Kidney tubule cell (primary cell): ENCODE measurements at regions not wholly inside any gene's neighbourhood (a gene's known extent, or its start where the extent isn't known, plus 50 kb on each side); places are given as distances from the start of the nearest gene placed in this dataset.

Source experiments
- DNase-seq: peaks from one replicate; pipeline ENCODE4 v3.0.0-alpha.2; 2018; ENCODE audit warnings: low spot score

DNA sequence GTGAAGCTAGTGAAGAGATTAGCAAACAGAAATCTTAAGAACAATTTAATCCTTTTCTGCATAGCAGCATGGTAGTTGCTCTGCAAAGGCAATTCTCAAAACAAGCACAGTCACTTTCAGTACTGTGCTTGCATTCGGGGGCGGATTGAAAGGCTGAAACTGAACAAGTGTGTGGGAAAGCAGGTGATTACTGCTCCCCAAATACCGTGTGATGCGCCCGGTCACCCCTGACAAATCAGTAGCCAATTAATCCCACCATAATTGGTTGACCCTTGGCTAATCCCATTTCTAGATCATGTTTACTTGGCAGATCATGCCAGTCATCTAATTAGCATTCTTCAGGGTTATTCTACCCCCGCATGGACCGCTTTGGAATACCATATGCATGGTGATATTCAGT is 76.5 kb upstream of the ADRB1 start:
- DNase-seq, result no peak

GRCh38 chr10:113970641-113971040 is 73.0 kb upstream of the ADRB1 start:
- DNase-seq, result no peak

GRCh38 chr10:113971349-113971973 is 72.2 kb upstream of the ADRB1 start:
- DNase-seq, result no peak

DNA sequence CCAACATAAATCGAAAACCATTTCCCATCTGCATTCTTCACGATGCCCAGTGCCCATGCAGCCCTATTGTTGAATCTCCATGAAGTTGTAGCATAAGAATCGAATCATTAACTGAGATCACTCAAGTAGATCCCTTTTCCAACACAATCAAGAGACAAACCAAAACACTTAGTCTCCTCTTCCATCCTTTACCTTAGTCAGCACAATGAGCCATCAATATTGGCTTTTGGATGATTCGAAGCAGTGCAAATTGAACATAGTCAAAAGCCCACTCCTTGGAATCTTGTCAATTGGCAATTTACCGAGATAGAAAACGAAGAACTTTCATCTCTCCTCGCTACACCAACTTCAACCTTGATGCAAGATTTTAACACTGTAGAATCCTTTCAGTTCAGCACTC is 66.5 kb upstream of the ADRB1 start:
- DNase-seq, result no peak

- DNase-seq, result no peak
These were observed 64.9 kb upstream of the ADRB1 start for GRCh38 chr10:113978802-113979201.

DNA sequence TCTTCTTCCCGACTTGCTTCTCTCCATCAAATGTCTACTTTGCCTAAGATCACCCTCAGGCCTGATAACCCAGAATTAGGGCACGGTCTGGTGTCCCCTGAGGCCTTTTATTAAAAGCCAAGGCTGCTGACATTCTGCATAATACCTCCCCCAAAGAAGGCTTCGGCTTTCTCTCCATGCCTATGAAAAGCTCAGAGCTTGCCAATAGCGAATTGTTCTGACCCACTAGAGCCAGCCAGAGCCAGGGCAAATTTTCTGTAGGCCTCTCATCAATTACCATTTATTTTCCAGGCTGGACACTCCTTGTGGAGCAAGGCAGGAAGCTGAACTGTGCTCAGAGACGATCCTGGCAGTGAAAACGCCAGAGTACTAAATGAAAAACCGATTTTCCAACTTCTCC is 64.3 kb upstream of the ADRB1 start:
- no peak for DNase-seq

DNA sequence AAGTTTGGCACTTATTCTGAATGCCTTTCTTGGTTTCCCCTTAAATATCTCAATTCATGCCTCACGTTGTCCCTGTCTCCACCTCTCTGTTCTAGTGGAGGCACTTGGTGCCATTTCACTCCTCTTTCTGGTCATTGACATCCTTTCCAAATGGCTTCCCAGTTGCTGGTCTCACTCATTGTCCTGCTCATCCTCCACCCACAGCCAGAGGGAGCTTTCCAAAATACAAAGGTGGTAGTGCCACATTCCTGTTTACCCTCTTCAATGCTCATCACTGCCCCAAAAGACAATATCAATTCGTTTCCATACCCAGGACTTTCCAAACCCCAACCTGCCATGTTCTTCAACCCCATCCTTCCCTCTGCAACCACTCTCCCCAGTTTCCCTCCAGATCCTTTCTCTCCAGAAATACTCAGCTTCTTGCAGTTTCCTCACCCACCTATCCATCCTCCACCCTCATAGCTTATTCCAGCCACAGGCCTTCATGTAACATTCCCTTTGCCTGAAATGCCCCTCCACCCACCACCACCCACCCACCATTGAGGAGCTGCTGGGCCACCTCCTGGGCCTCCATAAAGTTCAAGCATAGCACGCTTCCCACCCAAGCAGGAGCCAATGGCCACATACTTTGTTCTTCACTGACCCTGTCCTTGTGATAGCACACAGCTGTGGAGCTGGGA is 63.1 kb upstream of the ADRB1 start:
- no peak for DNase-seq

GRCh38 chr10:113982296-113982695 is 61.4 kb upstream of the ADRB1 start:
- no peak for DNase-seq

GRCh38 chr10:113982769-113983168 is 60.9 kb upstream of the ADRB1 start:
- peak; percentile 8 for DNase-seq

- DNase-seq, result no peak
These were observed 60.1 kb upstream of the ADRB1 start for GRCh38 chr10:113983552-113983951.

DNA sequence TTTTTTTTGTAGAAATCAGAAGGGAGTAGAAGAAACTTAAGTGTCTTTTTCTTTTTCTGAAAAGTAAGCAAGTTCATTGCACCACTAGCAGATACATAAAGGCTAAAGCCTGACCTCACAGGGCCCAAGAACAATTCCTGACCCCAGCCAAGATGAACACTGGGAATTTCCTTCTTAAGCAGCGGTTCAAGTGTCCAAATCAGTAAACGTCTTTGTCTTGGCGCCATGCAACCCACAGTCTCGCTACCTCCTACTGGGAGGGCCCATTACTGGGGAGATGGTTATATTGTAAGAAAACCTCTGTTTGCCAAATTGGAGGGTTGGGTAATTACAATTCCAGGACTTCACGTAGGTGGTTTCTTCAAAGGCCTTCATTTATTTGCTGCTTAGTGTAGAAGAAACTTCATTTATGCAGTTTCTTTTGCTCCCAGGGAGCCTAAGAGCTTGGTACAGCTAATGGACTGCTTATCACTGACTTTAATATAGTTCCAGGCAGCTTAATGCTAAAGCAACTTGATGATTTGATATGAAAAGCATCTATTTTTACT is 58.3 kb upstream of the ADRB1 start:
- DNase-seq, result no peak

DNA sequence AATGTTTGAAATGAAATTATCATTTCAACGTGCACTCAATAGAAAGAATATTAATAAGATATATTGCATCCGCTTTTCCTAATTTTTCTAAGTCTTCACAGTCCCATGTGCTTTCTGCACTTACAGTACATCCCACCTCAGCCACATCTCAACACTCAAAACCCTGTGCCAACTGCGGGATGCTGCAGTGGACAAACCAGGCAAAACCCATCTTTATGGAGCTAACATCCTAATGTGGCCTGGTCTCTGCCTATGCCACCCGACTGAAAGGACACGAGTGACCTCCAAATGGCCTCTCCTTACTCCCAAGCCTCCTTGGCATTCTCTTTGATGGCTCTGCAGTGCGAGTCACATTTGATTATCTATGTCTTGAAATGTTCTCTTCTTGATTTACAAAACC is 57.4 kb upstream of the ADRB1 start:
- no peak for DNase-seq

DNA sequence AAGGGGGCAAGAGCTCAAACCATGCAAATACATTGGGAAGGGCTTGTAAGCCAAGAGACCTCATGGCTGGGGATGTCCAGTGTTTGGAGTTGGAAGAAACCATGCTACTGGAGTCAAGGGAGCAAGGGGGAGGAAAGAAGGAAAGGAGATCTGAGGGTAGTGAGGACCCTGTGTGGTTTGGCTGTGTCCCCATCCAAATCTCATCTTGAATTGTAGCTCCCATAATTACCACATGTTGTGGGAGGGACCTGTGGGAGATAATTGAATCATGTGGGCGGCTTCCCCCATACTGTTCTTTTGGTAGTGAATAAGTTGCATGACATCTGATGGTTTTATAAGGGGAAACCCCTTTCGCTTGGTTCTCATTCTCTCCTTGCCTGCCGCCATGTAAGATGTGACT is 56.5 kb upstream of the ADRB1 start:
- no peak for DNase-seq

GRCh38 chr10:113987805-113988204 is 55.9 kb upstream of the ADRB1 start:
- DNase-seq, result no peak

DNA sequence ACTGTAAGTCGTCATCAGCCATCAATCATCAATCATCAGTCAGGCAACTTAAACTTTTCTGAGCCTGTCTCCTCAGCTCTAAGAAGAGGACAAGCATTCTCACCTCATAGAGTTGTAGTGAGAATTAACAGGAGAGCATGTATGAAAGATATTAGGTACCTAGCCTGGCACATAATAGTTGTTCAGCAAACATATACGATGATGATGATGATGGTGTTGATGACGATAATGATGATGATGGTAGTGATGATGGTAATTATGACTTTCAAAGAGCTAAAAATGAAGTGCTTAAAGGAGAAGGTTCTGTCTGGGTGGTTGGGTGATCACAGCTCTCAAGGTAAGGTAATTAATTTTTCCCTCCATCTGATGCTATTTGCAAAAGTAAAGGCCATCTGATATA is 55.1 kb upstream of the ADRB1 start:
- DNase-seq, result no peak

GRCh38 chr10:113991091-113991860 is 52.4 kb upstream of the ADRB1 start:
- no peak for DNase-seq

DNA sequence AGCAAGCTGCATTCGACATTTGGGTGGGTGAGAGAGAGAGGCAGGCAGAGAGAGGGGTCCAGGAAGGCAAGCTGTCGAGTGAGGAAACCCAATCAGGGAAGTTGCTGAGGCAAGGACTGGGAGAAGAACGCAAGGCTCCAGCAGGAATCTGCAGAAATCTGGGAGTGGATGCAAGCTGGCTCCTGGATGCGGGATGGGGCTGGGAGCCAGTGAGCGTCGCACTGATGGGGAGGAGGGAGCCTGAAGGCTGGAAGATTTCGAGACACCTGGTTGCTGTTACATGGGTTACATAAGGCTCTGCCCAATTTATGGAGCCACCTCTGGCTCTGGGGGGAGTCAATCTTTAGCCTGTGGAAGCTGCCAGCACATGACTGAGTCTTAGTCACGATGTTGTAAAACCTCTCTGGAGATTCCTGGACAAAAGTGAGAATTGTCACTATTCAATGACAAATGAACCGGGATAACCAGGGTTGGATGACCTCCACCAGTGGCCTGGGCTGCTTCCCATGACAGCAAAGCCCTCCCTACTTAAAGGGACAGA is 51.1 kb upstream of the ADRB1 start:
- peak; percentile 32 for DNase-seq

GRCh38 chr10:113993489-113993991 is 50.1 kb upstream of the ADRB1 start:
- no peak for DNase-seq
